T-helper 2 cell treated with Interferon-gamma antibody and Interleukin-4, amounts not matched to agents 5 μg/mL and 100 μg/mL, for 36 hours (primary cell): ENCODE measurements at regions not wholly inside any gene's neighbourhood (a gene's known extent, or its start where the extent isn't known, plus 50 kb on each side); places are given as distances from the start of the nearest gene placed in this dataset.
"Not testable (repeated sequence)": the region's sequence is repeated elsewhere in the genome, so short reads cannot be mapped to it uniquely, and the experiment has no call there.

Experiments
- DNase-seq: peaks from one replicate; pipeline ENCODE4 v3.0.0; 2021; ENCODE audit warnings: low spot score
- H3K27ac Mint-ChIP-seq: one replicate; pipeline ENCODE4 v1.8.0; 2021; ENCODE audit warnings: mild to moderate bottlenecking, mixed read lengths
- H3K27me3 Mint-ChIP-seq: one replicate; pipeline ENCODE4 v1.8.0; 2021; ENCODE audit warnings: low read depth, mixed read lengths
- H3K36me3 Mint-ChIP-seq: one replicate; pipeline ENCODE4 v1.8.0; 2021; ENCODE audit warnings: low read depth, mixed read lengths
- H3K4me1 Mint-ChIP-seq: one replicate; pipeline ENCODE4 v1.8.0; 2021; ENCODE audit warnings: low read depth, mixed read lengths
- H3K4me3 Mint-ChIP-seq: one replicate; pipeline ENCODE4 v1.8.0; 2022; ENCODE audit warnings: mild to moderate bottlenecking, moderate library complexity, mixed read lengths
- H3K9me3 Mint-ChIP-seq: one replicate; pipeline ENCODE4 v1.8.0; 2021; ENCODE audit warnings: mixed read lengths

DNA sequence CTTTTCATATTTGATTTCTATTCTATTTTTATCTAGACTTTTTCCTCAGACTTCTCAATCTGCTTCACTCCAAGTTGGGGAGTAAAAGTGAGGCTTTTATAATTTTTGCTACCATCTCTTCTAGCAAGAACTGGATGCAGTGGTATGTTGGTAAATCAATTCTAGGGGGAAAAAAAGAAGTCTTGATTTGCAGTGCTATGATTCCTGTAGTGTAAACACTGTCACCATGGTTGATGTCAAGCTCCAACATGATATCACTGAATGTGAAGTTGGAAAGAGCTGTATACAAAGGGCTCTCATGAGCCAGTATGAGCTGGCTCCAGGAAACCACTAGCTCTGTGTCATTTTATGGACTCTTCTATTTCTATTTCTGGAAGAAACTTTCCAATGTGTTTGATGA is 439.2 kb downstream of the NTRK2 start:
- Mint-ChIP-seq H3K9me3 (no peaks in the 10 kb centered on the region), H3K4me1 (no peaks in the 10 kb centered on the region), H3K27ac (no peak overlapping the region), H3K36me3 (no peaks in the 10 kb centered on the region), H3K4me3 (no peak overlapping the region), H3K27me3 (no peaks in the 10 kb centered on the region)
- DNase-seq, result no peak

DNA sequence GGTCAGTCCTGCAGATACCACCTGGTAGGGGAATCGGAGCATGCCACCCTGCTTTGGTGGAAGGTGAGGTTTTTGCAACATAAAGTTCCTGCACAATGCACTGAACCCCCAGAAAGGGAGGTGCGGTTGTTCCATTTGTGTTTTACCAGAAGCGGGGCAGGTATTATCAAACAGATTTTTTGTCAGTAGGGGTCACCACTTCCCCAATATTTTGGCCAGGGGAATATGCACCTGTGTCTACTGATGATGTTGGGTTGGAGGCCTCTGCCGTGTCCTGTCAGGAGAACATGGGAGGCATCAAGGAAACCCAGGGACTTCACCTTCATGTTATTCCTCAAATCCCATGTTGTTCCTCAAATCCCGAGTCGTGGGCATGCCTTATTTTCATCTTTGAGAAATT is 438.7 kb downstream of the NTRK2 start:
- no peaks in the 10 kb centered on the region for H3K4me1 Mint-ChIP-seq
- H3K27me3 Mint-ChIP-seq, result no peaks in the 10 kb centered on the region
- H3K36me3 Mint-ChIP-seq, result no peaks in the 10 kb centered on the region
- no peaks in the 10 kb centered on the region for H3K9me3 Mint-ChIP-seq
- no peak overlapping the region for H3K27ac Mint-ChIP-seq
- DNase-seq, result no peak
- no peak overlapping the region for H3K4me3 Mint-ChIP-seq

DNA sequence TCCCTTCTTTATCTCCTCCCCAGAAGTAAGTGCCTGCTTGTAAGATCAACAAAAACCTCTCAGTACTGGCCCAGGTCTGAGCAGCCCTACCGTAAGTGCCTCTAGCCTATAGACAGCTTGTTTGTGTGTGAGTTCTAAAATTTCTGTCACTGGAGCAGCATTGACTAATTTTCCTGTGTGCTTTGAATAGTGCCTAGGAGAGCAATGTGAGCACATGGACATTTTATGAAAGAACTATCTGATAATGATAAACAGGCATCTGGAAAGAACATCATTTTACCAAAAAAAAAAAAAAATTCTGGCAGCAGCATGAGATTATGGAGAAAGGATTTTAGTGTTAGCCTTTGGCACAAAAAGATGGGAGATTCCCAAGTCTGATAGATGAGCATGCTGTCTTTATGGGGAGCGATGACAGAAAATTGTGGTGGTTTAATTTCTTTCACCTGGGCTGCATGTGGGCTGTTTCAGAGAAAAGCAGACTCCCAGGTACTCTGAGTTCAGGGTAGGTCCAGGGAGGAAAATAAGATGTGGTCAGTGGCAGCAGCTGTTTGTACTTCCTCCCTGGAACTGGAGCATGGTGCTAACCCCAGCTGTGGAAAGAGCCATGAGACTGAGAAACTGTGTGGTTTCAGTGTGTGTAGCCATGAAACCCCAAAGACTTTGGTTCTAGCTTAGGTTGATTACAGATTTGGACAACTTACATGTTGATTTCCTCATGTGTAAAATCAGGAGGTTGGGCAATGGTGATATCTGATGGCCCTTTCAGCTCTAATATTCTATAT is 419.9 kb downstream of the NTRK2 start:
- Mint-ChIP-seq H3K4me3 (no peak overlapping the region), H3K4me1 (no peaks in the 10 kb centered on the region), H3K27me3 (no peaks in the 10 kb centered on the region), H3K9me3 (peaks cover 4% of the 10 kb centered on the region), H3K36me3 (no peaks in the 10 kb centered on the region), H3K27ac (no peak overlapping the region)
- no peak for DNase-seq

DNA sequence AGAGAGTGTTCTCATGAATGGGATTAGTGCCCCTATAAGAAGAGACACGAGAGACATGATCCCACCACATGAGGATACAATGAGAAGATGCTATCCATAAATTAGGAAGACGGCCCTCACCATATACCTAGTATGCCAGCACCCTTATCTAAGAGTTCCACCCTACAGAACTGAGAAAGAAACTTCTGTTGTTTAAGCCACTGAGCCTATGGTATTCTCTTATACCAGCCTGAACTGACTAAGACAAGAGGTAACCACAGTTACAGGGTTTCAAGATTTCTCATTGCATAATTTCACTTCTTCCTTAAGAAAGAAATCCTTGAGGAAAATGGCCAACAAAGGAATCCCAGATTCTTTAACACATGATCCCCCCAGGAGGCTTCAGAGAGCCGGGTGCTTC is 412.4 kb downstream of the NTRK2 start:
- Mint-ChIP-seq H3K27me3 (no peaks in the 10 kb centered on the region), H3K36me3 (no peaks in the 10 kb centered on the region), H3K4me1 (no peaks in the 10 kb centered on the region), H3K27ac (no peak overlapping the region), H3K4me3 (no peak overlapping the region), H3K9me3 (no peaks in the 10 kb centered on the region)
- no peak for DNase-seq

DNA sequence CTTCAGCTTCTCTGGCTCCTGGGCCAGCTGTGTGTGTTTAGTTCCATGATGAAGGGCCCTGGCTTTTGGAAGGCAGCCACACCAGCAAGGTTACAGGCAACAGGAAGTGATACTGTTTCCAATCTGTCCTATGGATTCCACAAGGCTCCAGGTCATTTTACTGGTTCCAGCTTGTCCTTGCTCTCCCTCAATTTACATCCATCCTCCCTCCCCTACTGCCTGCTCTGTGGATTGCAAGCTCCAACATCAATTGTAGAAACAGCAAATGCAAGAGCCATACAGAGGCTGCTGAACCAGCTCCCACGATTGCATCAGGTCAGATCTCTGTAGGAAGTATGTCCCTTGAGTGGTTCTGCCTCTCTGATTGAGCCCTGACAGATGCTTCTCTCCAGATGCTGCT is 409.8 kb downstream of the NTRK2 start:
- H3K4me1 Mint-ChIP-seq, result no peaks in the 10 kb centered on the region
- no peak for DNase-seq
- H3K9me3 Mint-ChIP-seq, result no peaks in the 10 kb centered on the region
- no peak overlapping the region for H3K4me3 Mint-ChIP-seq
- H3K27ac Mint-ChIP-seq, result no peak overlapping the region
- H3K36me3 Mint-ChIP-seq, result no peaks in the 10 kb centered on the region
- H3K27me3 Mint-ChIP-seq, result no peaks in the 10 kb centered on the region

DNA sequence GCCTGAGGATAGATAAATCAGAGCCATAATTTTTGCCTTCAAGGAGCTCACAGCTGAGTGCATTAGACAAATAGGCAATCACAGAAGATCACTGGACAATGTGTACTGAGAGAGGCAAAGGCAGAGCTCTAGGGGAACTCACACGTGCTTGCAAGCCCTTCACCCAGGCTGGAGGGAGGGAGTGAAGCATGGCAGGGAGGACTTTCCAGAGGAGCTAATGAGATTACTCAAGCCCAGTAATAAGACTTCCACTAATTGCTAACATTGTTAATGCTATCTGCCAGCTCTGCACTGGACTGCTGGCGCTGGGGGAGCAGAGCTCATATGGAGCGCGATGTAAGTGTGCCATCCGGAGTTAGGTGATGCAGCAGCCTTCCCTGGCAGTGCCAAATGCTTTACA is 408.4 kb downstream of the NTRK2 start:
- no peak for DNase-seq
- Mint-ChIP-seq H3K4me3 (no peak overlapping the region), H3K36me3 (no peaks in the 10 kb centered on the region), H3K9me3 (no peaks in the 10 kb centered on the region), H3K27me3 (no peaks in the 10 kb centered on the region), H3K4me1 (no peaks in the 10 kb centered on the region), H3K27ac (no peak overlapping the region)

DNA sequence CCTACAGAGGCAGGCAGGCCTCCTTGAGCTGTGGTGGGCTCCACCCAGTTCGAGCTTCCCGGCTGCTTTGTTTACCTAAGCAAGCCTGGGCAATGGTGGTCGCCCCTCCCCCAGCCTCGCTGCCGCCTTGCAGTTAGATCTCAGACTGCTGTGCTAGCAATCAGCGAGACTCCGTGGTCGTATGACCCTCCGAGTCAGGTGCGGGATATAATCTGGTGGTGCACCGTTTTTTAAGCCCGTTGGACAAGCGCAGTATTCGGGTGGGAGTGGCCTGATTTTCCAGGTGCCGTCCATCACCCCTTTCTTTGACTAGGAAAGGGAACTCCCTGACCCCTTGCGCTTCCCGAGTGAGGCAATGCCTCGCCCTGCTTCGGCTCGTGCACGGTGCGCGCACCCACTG is 407.6 kb downstream of the NTRK2 start:
- DNase-seq, H3K4me1 Mint-ChIP-seq, H3K27ac Mint-ChIP-seq, H3K27me3 Mint-ChIP-seq, H3K9me3 Mint-ChIP-seq, H3K36me3 Mint-ChIP-seq, H3K4me3 Mint-ChIP-seq: not testable (repeated sequence)
